HL-60 (cell line): ENCODE measurements at regions not wholly inside any gene's neighbourhood (a gene's known extent, or its start where the extent isn't known, plus 50 kb on each side); places are given as distances from the start of the nearest gene placed in this dataset.

Experiments used
- DNase-seq, 2 experiments: peaks; one replicate each; pipeline ENCODE4 v3.0.0-alpha.2; 2010 to 2020; ENCODE audit warnings: low read depth in 1 of 2, low spot score in 1 of 2
- H3K27ac ChIP-seq: fragments of 250-450 bp; sonication (Bioruptor Pico); replicated peaks from 2 replicates; pipeline ENCODE4 v1.5.1; 2020; ENCODE audit warnings: mild to moderate bottlenecking, moderate library complexity
- H3K27me3 ChIP-seq: fragments of 250-450 bp; sonication (Bioruptor Pico); 2 replicates; pipeline ENCODE4 v1.5.1; 2021; ENCODE audit warnings: mild to moderate bottlenecking, moderate library complexity; ENCODE audit not compliant: insufficient read depth, poor library complexity, severe bottlenecking
- H3K4me3 ChIP-seq: replicated peaks from 2 replicates; pipeline ENCODE4 v1.5.1; 2011; ENCODE audit warnings: mild to moderate bottlenecking, control low read depth, low read length; ENCODE audit not compliant: insufficient read depth
- CTCF ChIP-seq: IDR thresholded peaks from one replicate; pipeline ENCODE4 v1.5.1; 2011; ENCODE audit warnings: low read length, control low read depth, inconsistent platforms; ENCODE audit not compliant: insufficient read depth
- GABPA ChIP-seq: IDR thresholded peaks from 2 replicates; pipeline ENCODE4 v1.6.1; 2012; ENCODE audit warnings: low read depth
- POLR2AphosphoS5 ChIP-seq: IDR thresholded peaks from 2 replicates; pipeline ENCODE4 v1.6.1; 2012; ENCODE audit warnings: low read depth
- REST ChIP-seq: IDR thresholded peaks from 2 replicates; pipeline ENCODE4 v1.6.1; 2012; ENCODE audit warnings: low read depth; ENCODE audit not compliant: insufficient replicate concordance
- SPI1 ChIP-seq: IDR thresholded peaks from 2 replicates; pipeline ENCODE4 v1.6.1; 2012; ENCODE audit warnings: low read depth, mild to moderate bottlenecking, borderline replicate concordance

- no peak overlapping the region for H3K27ac ChIP-seq
- TF ChIP-seq CTCF (no peak), SPI1 (no peak), REST (no peak), POLR2AphosphoS5 (no peak), GABPA (no peak)
- no peak overlapping the region for H3K4me3 ChIP-seq
- H3K27me3 ChIP-seq: no peaks in the 10 kb centered on the region
- DNase-seq: no peak
Observed at GRCh38 chr11:15830741-15831428, 525.5 kb downstream of the SOX6 start.

DNA sequence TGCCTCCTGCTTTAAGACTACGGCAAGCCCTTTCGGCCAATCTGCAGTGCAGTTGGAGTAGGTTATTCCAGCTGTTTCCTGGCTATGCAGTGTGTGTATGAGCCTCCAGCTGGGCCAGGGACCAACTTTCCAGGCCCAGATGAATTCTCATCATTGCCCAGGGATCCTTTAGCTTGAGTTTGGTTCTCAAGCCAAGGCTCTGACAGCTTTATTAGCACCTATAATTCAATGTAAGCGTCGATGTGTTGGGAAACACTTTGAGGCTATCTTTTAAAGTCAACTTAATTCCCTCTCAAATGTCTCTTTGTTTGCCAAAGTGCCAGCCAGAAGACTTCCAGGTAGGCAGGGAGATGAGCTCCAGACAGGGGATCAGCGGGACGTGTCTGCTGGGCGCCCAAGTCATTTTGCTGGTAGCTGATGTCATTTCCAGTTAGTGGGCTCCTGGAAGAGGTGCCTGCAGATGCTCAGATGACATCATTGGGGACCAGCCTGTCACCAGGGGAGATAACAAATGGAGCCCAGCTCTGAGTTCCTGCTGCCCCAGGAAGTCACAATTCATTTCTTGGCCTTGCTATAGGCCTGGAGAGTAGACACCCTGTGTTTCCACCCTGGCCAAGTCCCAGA lies 520.4 kb downstream of the SOX6 start:
- TF ChIP-seq SPI1 (no peak), POLR2AphosphoS5 (no peak), GABPA (no peak), CTCF (no peak), REST (no peak)
- DNase-seq: no peak
- no peak overlapping the region for H3K27ac ChIP-seq

DNA sequence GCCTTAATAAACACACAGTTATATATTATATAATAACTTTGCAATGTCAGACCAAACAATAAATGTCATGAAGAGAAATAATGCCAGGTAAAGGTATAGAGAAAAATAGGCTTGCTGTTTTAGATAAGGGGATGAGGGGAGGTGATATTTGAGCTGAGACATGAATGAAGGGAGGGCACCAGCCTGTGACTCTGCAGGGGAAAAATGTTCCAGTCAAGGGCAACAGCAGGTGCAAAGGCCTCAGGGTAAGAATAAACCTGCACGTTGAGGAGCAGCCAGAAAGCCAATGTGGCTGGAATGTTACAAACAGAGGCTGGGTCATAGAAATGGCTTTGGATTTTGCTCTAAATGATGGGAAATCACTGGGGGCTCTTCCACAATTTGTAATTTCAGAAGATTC lies 519.6 kb downstream of the SOX6 start:
- TF ChIP-seq POLR2AphosphoS5: no peak
- TF ChIP-seq REST: no peak
- TF ChIP-seq SPI1: no peak
- TF ChIP-seq CTCF: no peak
- no peak for TF ChIP-seq GABPA
- Histone ChIP-seq H3K27me3 (no peaks in the 10 kb centered on the region), H3K4me3 (no peak overlapping the region), H3K27ac (no peak overlapping the region)
- DNase-seq: no peak

More for the DNA sequence above, 520.4 kb downstream of the SOX6 start:
- Histone ChIP-seq H3K27me3 (no peaks in the 10 kb centered on the region), H3K4me3 (no peak overlapping the region)
